Neural crest cell (in vitro differentiated cells): ENCODE measurements at regions not wholly inside any gene's neighbourhood (a gene's known extent, or its start where the extent isn't known, plus 50 kb on each side); places are given as distances from the start of the nearest gene placed in this dataset.
A peak's percentile ranks its signal among the peaks of the same experiment; 100 is the strongest.

Source experiments
- DNase-seq: peaks from one replicate; pipeline ENCODE4 v3.0.0; 2021; ENCODE audit warnings: low read depth, mixed read lengths, low spot score
- H3K27ac Mint-ChIP-seq: one replicate; pipeline ENCODE4 v1.8.0; 2021; ENCODE audit warnings: mild to moderate bottlenecking, mixed read lengths; ENCODE audit not compliant: unreplicated experiment
- H3K27me3 Mint-ChIP-seq: 2 replicates; pipeline ENCODE4 v1.8.0; 2021; ENCODE audit warnings: low read depth, mild to moderate bottlenecking, mixed read lengths
- H3K36me3 Mint-ChIP-seq: 2 replicates; pipeline ENCODE4 v1.8.0; 2021; ENCODE audit warnings: low read depth, mild to moderate bottlenecking, mixed read lengths
- H3K4me1 Mint-ChIP-seq: 2 replicates; pipeline ENCODE4 v1.8.0; 2021; ENCODE audit warnings: mixed read lengths
- H3K4me3 Mint-ChIP-seq: one replicate; pipeline ENCODE4 v1.8.0; 2021; ENCODE audit warnings: mild to moderate bottlenecking, mixed read lengths
- H3K9me3 Mint-ChIP-seq: 2 replicates; pipeline ENCODE4 v1.8.0; 2021; ENCODE audit warnings: mixed read lengths
- CTCF ChIP-seq: fragments of 200-600 bp; sonication (generic); conservative IDR thresholded peaks from 2 replicates; pipeline ENCODE4 v1.5.0; 2021; ENCODE audit warnings: antibody characterized with exemption, mild to moderate bottlenecking

- H3K4me3 Mint-ChIP-seq, result no peak overlapping the region
- peak overlapping the region; percentile 36 for H3K27ac Mint-ChIP-seq
- no peak for TF ChIP-seq CTCF
- H3K27me3 Mint-ChIP-seq, result no peaks in the 10 kb centered on the region
- peaks cover 3% of the 10 kb centered on the region for H3K36me3 Mint-ChIP-seq
- no peak for DNase-seq
- peaks cover 25% of the 10 kb centered on the region for H3K4me1 Mint-ChIP-seq
- H3K9me3 Mint-ChIP-seq, result peaks cover 8% of the 10 kb centered on the region
Measured at GRCh38 chr5:33229216-33229615, 211.5 kb upstream of the TARS1 start.

- peaks cover 10% of the 10 kb centered on the region for H3K9me3 Mint-ChIP-seq
- no peak overlapping the region for H3K4me3 Mint-ChIP-seq
- H3K36me3 Mint-ChIP-seq, result peaks cover 3% of the 10 kb centered on the region
- no peaks in the 10 kb centered on the region for H3K27me3 Mint-ChIP-seq
- no peak for TF ChIP-seq CTCF
- peaks cover 25% of the 10 kb centered on the region for H3K4me1 Mint-ChIP-seq
- H3K27ac Mint-ChIP-seq, result no peak overlapping the region
- no peak for DNase-seq
Measured at GRCh38 chr5:33230467-33231078, 210.2 kb upstream of the TARS1 start.

- peaks cover 25% of the 10 kb centered on the region for H3K4me1 Mint-ChIP-seq
- peaks cover 8% of the 10 kb centered on the region for H3K9me3 Mint-ChIP-seq
- no peaks in the 10 kb centered on the region for H3K27me3 Mint-ChIP-seq
- H3K4me3 Mint-ChIP-seq, result no peak overlapping the region
- H3K36me3 Mint-ChIP-seq, result peaks cover 3% of the 10 kb centered on the region
- no peak for TF ChIP-seq CTCF
- no peak overlapping the region for H3K27ac Mint-ChIP-seq
- no peak for DNase-seq
Measured at GRCh38 chr5:33231214-33231710, 209.5 kb upstream of the TARS1 start.

GRCh38 chr5:33231935-33232334 is 208.8 kb upstream of the TARS1 start:
- TF ChIP-seq CTCF, result no peak
- Mint-ChIP-seq H3K36me3 (peaks cover 3% of the 10 kb centered on the region), H3K4me3 (no peak overlapping the region), H3K27ac (no peak overlapping the region), H3K27me3 (no peaks in the 10 kb centered on the region), H3K4me1 (peaks cover 25% of the 10 kb centered on the region), H3K9me3 (peaks cover 7% of the 10 kb centered on the region)
- no peak for DNase-seq

GRCh38 chr5:33232731-33233505 is 207.8 kb upstream of the TARS1 start:
- TF ChIP-seq CTCF, result no peak
- H3K9me3 Mint-ChIP-seq, result peaks cover 2% of the 10 kb centered on the region
- H3K27me3 Mint-ChIP-seq, result no peaks in the 10 kb centered on the region
- DNase-seq, result no peak
- no peak overlapping the region for H3K27ac Mint-ChIP-seq
- H3K4me3 Mint-ChIP-seq, result no peak overlapping the region
- no peaks in the 10 kb centered on the region for H3K36me3 Mint-ChIP-seq
- peaks cover 25% of the 10 kb centered on the region for H3K4me1 Mint-ChIP-seq
